H1 (cell line): ENCODE measurements at regions not wholly inside any gene's neighbourhood (a gene's known extent, or its start where the extent isn't known, plus 50 kb on each side); places are given as distances from the start of the nearest gene placed in this dataset.

ENCODE experiments used
- CTCF ChIA-PET: fragments of 300-600 bp; sonication (Branson Sonifier 250); formaldehyde crosslinking; loops from one replicate; lab custom pipeline; 2021; ENCODE audit not compliant: partially characterized antibody; lab: Charles Lee
- POLR2A ChIA-PET: fragments of 300-600 bp; sonication (Branson Sonifier 250); formaldehyde crosslinking; loops from one replicate; lab custom pipeline; 2021; ENCODE audit warnings: inconsistent platforms; ENCODE audit not compliant: partially characterized antibody; lab: Charles Lee
- DNase-seq, 2 experiments: peaks; one replicate each; pipeline versions ENCODE4 v3.0.0 to v3.0.0-alpha.2; 2010 to 2022; ENCODE audit warnings: low spot score in 2 of 2, low read depth in 1 of 2, mixed read lengths in 1 of 2
- FAIRE-seq: peaks from 2 replicates; lab custom pipeline; 2011; peaks lifted over from hg19 to GRCh38; lab: Jason Lieb, UNC
- H2AFZ ChIP-seq: 2 replicates; pipeline ENCODE4 v1.8.1; 2012; ENCODE audit warnings: low read length, inconsistent platforms
- H2AK5ac ChIP-seq: 2 replicates; pipeline ENCODE4 v1.6.1; 2013; ENCODE audit warnings: low read depth, low read length
- H2BK120ac ChIP-seq: replicated peaks from 2 replicates; pipeline ENCODE3; 2013; ENCODE audit warnings: low read depth, low read length, inconsistent platforms
- H2BK12ac ChIP-seq: 2 replicates; pipeline ENCODE4 v1.6.1; 2013; ENCODE audit warnings: low read depth, low read length
- H2BK15ac ChIP-seq: 2 replicates; pipeline ENCODE4 v1.6.1; 2013; ENCODE audit warnings: low read length
- H2BK20ac ChIP-seq: 2 replicates; pipeline ENCODE4 v1.6.1; 2013; ENCODE audit warnings: low read length
- H2BK5ac ChIP-seq: 2 replicates; pipeline ENCODE4 v1.6.1; 2013; ENCODE audit warnings: low read depth, low read length
- H3K14ac ChIP-seq: 2 replicates; pipeline ENCODE4 v1.6.1; 2013; ENCODE audit warnings: inconsistent platforms; ENCODE audit not compliant: insufficient read length
- H3K18ac ChIP-seq: 2 replicates; pipeline ENCODE4 v1.6.1; 2013; ENCODE audit warnings: low read length; ENCODE audit errors: extremely low read depth
- H3K23ac ChIP-seq: 2 replicates; pipeline ENCODE4 v1.6.1; 2013; ENCODE audit warnings: inconsistent platforms; ENCODE audit not compliant: insufficient read length
- H3K23me2 ChIP-seq: 2 replicates; pipeline ENCODE4 v1.6.1; 2013; ENCODE audit warnings: low read depth, low read length
- H3K27ac ChIP-seq: 2 replicates; pipeline ENCODE4 v1.6.1; 2011; ENCODE audit warnings: low read depth, low read length, inconsistent platforms
- H3K27me3 ChIP-seq, 4 experiments: replicated peaks in 1 of 4; 1 replicate in 1 of 4; 2 replicates in 3 of 4; pipeline versions ENCODE4 v1.6.1 to v1.8.1; 2011 to 2013; ENCODE audit warnings: low read length in 3 of 4, mild to moderate bottlenecking in 3 of 4, inconsistent platforms in 2 of 4, mixed read lengths in 2 of 4, moderate library complexity in 1 of 4; ENCODE audit not compliant: control insufficient read depth in 3 of 4, insufficient read depth in 3 of 4; ENCODE audit errors: extremely low read depth in 1 of 4
- H3K36me3 ChIP-seq, 4 experiments: 2 replicates each; pipeline versions ENCODE4 v1.6.1 to v1.8.1; 2011 to 2013; ENCODE audit warnings: mild to moderate bottlenecking in 4 of 4, low read length in 3 of 4, moderate library complexity in 2 of 4, control low read depth in 1 of 4, inconsistent platforms in 1 of 4; ENCODE audit not compliant: insufficient read depth in 4 of 4, control insufficient read depth in 2 of 4
- H3K4ac ChIP-seq: replicated peaks from 2 replicates; pipeline ENCODE3; 2013; ENCODE audit warnings: low read length, low read depth, mixed read lengths, inconsistent platforms; ENCODE audit not compliant: insufficient read length
- H3K4me1 ChIP-seq, 4 experiments: replicated peaks in 1 of 4; 1 replicate in 1 of 4; 2 replicates in 3 of 4; pipeline versions ENCODE4 v1.6.1 to v1.8.1; 2011 to 2013; ENCODE audit warnings: low read length in 3 of 4, inconsistent platforms in 2 of 4, mixed read lengths in 1 of 4; ENCODE audit not compliant: insufficient read depth in 4 of 4, control insufficient read depth in 3 of 4
- H3K4me2 ChIP-seq, 2 experiments: 2 replicates each; pipeline versions ENCODE4 v1.6.1 to v1.8.1; 2011 to 2013; ENCODE audit warnings: low read depth in 2 of 2, low read length in 2 of 2, control low read depth in 1 of 2, inconsistent platforms in 1 of 2, mild to moderate bottlenecking in 1 of 2; ENCODE audit not compliant: insufficient read depth in 1 of 2
- H3K4me3 ChIP-seq, 4 experiments: fragments of 200-600, 300-600 bp in 1 of 4; sonication (generic), shearing (Covaris generic), sonication (Bioruptor Twin) in 1 of 4; 2 replicates each; pipeline versions ENCODE4 v1.5.1 to v1.8.1; 2011 to 2016; ENCODE audit warnings: low read length in 4 of 4, low read depth in 3 of 4, control low read depth in 2 of 4, inconsistent platforms in 2 of 4, mild to moderate bottlenecking in 2 of 4, mixed read lengths in 1 of 4, moderate library complexity in 1 of 4; ENCODE audit not compliant: insufficient read depth in 2 of 4; ENCODE audit errors: extremely low read depth in 1 of 4
- H3K56ac ChIP-seq: replicated peaks from 2 replicates; pipeline ENCODE3; 2013; ENCODE audit warnings: low read depth, mild to moderate bottlenecking, mixed read lengths, low read length, inconsistent platforms; ENCODE audit not compliant: insufficient read length
- H3K79me1 ChIP-seq: 2 replicates; pipeline ENCODE4 v1.6.1; 2013; ENCODE audit warnings: low read depth, low read length, control low read depth
- H3K79me2 ChIP-seq, 2 experiments: 2 replicates each; pipeline versions ENCODE4 v1.6.1 to v1.8.1; 2012 to 2013; ENCODE audit warnings: low read length in 2 of 2, mild to moderate bottlenecking in 2 of 2, inconsistent platforms in 1 of 2; ENCODE audit not compliant: insufficient read depth in 2 of 2, control insufficient read depth in 1 of 2
- H3K9ac ChIP-seq, 4 experiments: replicated peaks in 1 of 4; 1 replicate in 1 of 4; 2 replicates in 3 of 4; pipeline versions ENCODE4 v1.6.1 to v1.8.1; 2011 to 2013; ENCODE audit warnings: low read depth in 3 of 4, low read length in 3 of 4, control low read depth in 2 of 4, mild to moderate bottlenecking in 2 of 4, moderate library complexity in 2 of 4, inconsistent platforms in 1 of 4; ENCODE audit errors: extremely low read depth in 1 of 4
- H3K9me3 ChIP-seq, 2 experiments: 2 replicates each; pipeline versions ENCODE4 v1.6.1 to v1.8.1; 2012 to 2013; ENCODE audit warnings: mild to moderate bottlenecking in 2 of 2, moderate library complexity in 2 of 2, control low read depth in 1 of 2, inconsistent platforms in 1 of 2, low read depth in 1 of 2, low read length in 1 of 2, mixed read lengths in 1 of 2; ENCODE audit not compliant: insufficient read depth in 2 of 2
- H4K20me1 ChIP-seq, 2 experiments: replicated peaks in 1 of 2; 2 replicates each; pipeline versions ENCODE3 to v1.8.1; 2011 to 2013; ENCODE audit warnings: inconsistent platforms in 2 of 2, low read length in 2 of 2, mild to moderate bottlenecking in 1 of 2; ENCODE audit not compliant: insufficient read depth in 2 of 2, control insufficient read depth in 1 of 2
- H4K5ac ChIP-seq: 2 replicates; pipeline ENCODE4 v1.6.1; 2013; ENCODE audit warnings: low read length, low read depth, mixed read lengths, inconsistent platforms; ENCODE audit not compliant: insufficient read length
- H4K8ac ChIP-seq: 2 replicates; pipeline ENCODE4 v1.8.0; 2013; ENCODE audit warnings: mild to moderate bottlenecking, moderate library complexity, low read length, inconsistent platforms; ENCODE audit not compliant: insufficient read depth; ENCODE audit errors: extremely low read depth
- H4K91ac ChIP-seq: replicated peaks from 2 replicates; pipeline ENCODE3; 2013; ENCODE audit warnings: low read length, mixed read lengths, inconsistent platforms; ENCODE audit not compliant: insufficient read length
- KDM4A ChIP-seq: IDR thresholded peaks from one replicate; pipeline ENCODE4 v1.7.1; 2012; ENCODE audit warnings: low read depth, mild to moderate bottlenecking, moderate library complexity, low read length, inconsistent platforms; ENCODE audit not compliant: severe bottlenecking
- NANOG ChIP-seq: IDR thresholded peaks from 2 replicates; pipeline ENCODE4 v1.6.1; 2011; ENCODE audit warnings: low read length, low read depth, mild to moderate bottlenecking, inconsistent platforms; ENCODE audit not compliant: insufficient read depth, poor library complexity, severe bottlenecking
- RFX5 ChIP-seq: IDR thresholded peaks from 2 replicates; pipeline ENCODE4 v1.6.1; 2011; ENCODE audit warnings: low read depth, low read length, improper control_type of control experiment, borderline replicate concordance
- SIX5 ChIP-seq: IDR thresholded peaks from 2 replicates; pipeline ENCODE4 v1.6.1; 2011; ENCODE audit warnings: mild to moderate bottlenecking, low read depth, low read length
- WGBS, 2 experiments: shearing (Covaris generic) in 1 of 2; methylation state at CpG; one replicate each; pipeline versions ENCODE4 v1.1.6 to v1.1.7; 2013 to 2015; ENCODE audit warnings: low lambda C conversion rate in 2 of 2, mixed read lengths in 2 of 2, inconsistent platforms in 1 of 2, low coverage in 1 of 2, missing lambda C conversion rate in 1 of 2; ENCODE audit not compliant: insufficient replicate concordance in 2 of 2, insufficient coverage in 1 of 2, insufficient read length in 1 of 2; ENCODE audit errors: extremely low coverage in 1 of 2, missing lambda C conversion rate in 1 of 2; 5-methylcytosine and 5-hydroxymethylcytosine counted together

- POLR2A ChIA-PET, result no interaction called here
- Histone ChIP-seq H3K79me1 (no peaks in the 10 kb centered on the region), H3K4me2 (no peak overlapping the region), H2BK15ac (no peak overlapping the region), H3K9me3 (peaks cover 0 to 4% of the 10 kb centered on the region in 2 experiments; a peak in 1 of 4 replicates), H2BK12ac (no peak overlapping the region), H3K14ac (no peak overlapping the region), H3K4ac (no peak overlapping the region), H2AK5ac (no peak overlapping the region), H2AFZ (no peak overlapping the region), H4K20me1 (no peaks in the 10 kb centered on the region), H3K27me3 (no peaks in the 10 kb centered on the region), H3K56ac (no peak overlapping the region), H2BK120ac (no peak overlapping the region)
- TF ChIP-seq SIX5 (no peak), KDM4A (no peak), NANOG (no peak), RFX5 (no peak)
- TF ChIP-seq, all 59 proteins: peak for 0
- Histone ChIP-seq H3K9ac (no peak overlapping the region), H3K23me2 (no peaks in the 10 kb centered on the region), H2BK20ac (no peak overlapping the region), H4K5ac (no peak overlapping the region), H4K91ac (no peak overlapping the region), H3K27ac (no peak overlapping the region), H3K18ac (no peak overlapping the region), H3K4me3 (no peak overlapping the region), H3K23ac (no peak overlapping the region), H3K79me2 (no peaks in the 10 kb centered on the region), H4K8ac (no peak overlapping the region), H3K4me1 (no peaks in the 10 kb centered on the region), H2BK5ac (no peak overlapping the region), H3K36me3 (no peaks in the 10 kb centered on the region)
- no peak for DNase-seq
- CTCF ChIA-PET, result interaction anchor here (0.6 kb wide), 1 partner anchor 917 kb away, joined by 4 read pairs; no protein-coding TSS in a partner anchor
- FAIRE-seq, result no peak
- 94% methylated on average over 1 of the region's 1 CpG; no CpG with 5 or more reads in 1 of the 2 experiments for WGBS, 2 experiments
These were observed 366.8 kb downstream of the SLITRK1 start for GRCh38 chr13:83515268-83516015.
